Peyer's patch (tissue), 4 donors: ENCODE measurements at regions not wholly inside any gene's neighbourhood (a gene's known extent, or its start where the extent isn't known, plus 50 kb on each side); places are given as distances from the start of the nearest gene placed in this dataset.

ENCODE experiments used
- CTCF ChIP-seq, 6 experiments: fragments of 450-650 bp in 4 of 6; fragments of 200-600 bp in 2 of 6; sonication (generic) in 1 of 6; IDR thresholded peaks; one replicate each; pipeline ENCODE4 v1.5.1; 2017 to 2019; ENCODE audit warnings: antibody characterized with exemption in 6 of 6, mild to moderate bottlenecking in 3 of 6, moderate library complexity in 1 of 6
- POLR2A ChIP-seq, 2 donors: fragments of 450-650 bp; IDR thresholded peaks; one replicate each; pipeline ENCODE4 v1.5.1; 2017; ENCODE audit warnings: antibody characterized with exemption in 2 of 2, mild to moderate bottlenecking in 2 of 2, moderate library complexity in 2 of 2

GRCh38 chr16:51359141-51359955 is 208.3 kb upstream of the SALL1 start:
- TF ChIP-seq CTCF (IDR thresholded peaks at IDR 0.05) (no peak), POLR2A (IDR thresholded peaks at IDR 0.05) (no peak)
